Effector CD4-positive, alpha-beta T cell (primary cell): ENCODE measurements at regions not wholly inside any gene's neighbourhood (a gene's known extent, or its start where the extent isn't known, plus 50 kb on each side); places are given as distances from the start of the nearest gene placed in this dataset.
"Not testable (repeated sequence)": the region's sequence is repeated elsewhere in the genome, so short reads cannot be mapped to it uniquely, and the experiment has no call there.

Experiments used
- DNase-seq: peaks from one replicate; pipeline ENCODE4 v3.0.0-alpha.2; 2020

- DNase-seq: no peak
Measured at GRCh38 chr3:110918963-110919362, 152.7 kb upstream of the NECTIN3 start.

- no peak for DNase-seq
Measured at GRCh38 chr3:110925798-110926197, 145.8 kb upstream of the NECTIN3 start.

GRCh38 chr3:110928016-110928662 lies 143.5 kb upstream of the NECTIN3 start:
- no peak for DNase-seq

GRCh38 chr3:110929816-110930215 lies 141.8 kb upstream of the NECTIN3 start:
- DNase-seq: no peak

- no peak for DNase-seq
Measured at GRCh38 chr3:110932567-110932966, 139.0 kb upstream of the NECTIN3 start.

- no peak for DNase-seq
Measured at GRCh38 chr3:110933821-110934426, 137.7 kb upstream of the NECTIN3 start.

- DNase-seq: no peak
Measured at GRCh38 chr3:110938629-110939028, 133.0 kb upstream of the NECTIN3 start.

GRCh38 chr3:110940055-110940454 lies 131.6 kb upstream of the NECTIN3 start:
- DNase-seq: no peak

- DNase-seq: no peak
Measured at GRCh38 chr3:110944782-110945181, 126.8 kb upstream of the NECTIN3 start.

- no peak for DNase-seq
Measured at GRCh38 chr3:110946810-110947209, 124.8 kb upstream of the NECTIN3 start.

GRCh38 chr3:110949194-110949593 lies 122.4 kb upstream of the NECTIN3 start:
- DNase-seq: not testable (repeated sequence)

- no peak for DNase-seq
Measured at GRCh38 chr3:110955301-110955880, 116.2 kb upstream of the NECTIN3 start.

- no peak for DNase-seq
Measured at GRCh38 chr3:110956081-110956480, 115.5 kb upstream of the NECTIN3 start.

- no peak for DNase-seq
Measured at GRCh38 chr3:110957247-110958025, 114.2 kb upstream of the NECTIN3 start.

- no peak for DNase-seq
Measured at GRCh38 chr3:110958313-110959147, 113.1 kb upstream of the NECTIN3 start.

GRCh38 chr3:110965976-110966375 lies 105.6 kb upstream of the NECTIN3 start:
- DNase-seq: no peak

GRCh38 chr3:110966966-110967663 lies 104.5 kb upstream of the NECTIN3 start:
- no peak for DNase-seq

- no peak for DNase-seq
Measured at GRCh38 chr3:110968076-110968475, 103.5 kb upstream of the NECTIN3 start.

- DNase-seq: no peak
Measured at GRCh38 chr3:110969229-110970211, 102.1 kb upstream of the NECTIN3 start.

GRCh38 chr3:110971010-110971601 lies 100.5 kb upstream of the NECTIN3 start:
- no peak for DNase-seq
